ENCODE measurements at regions not wholly inside any gene's neighbourhood (a gene's known extent, or its start where the extent isn't known, plus 50 kb on each side); places are given as distances from the start of the nearest gene placed in this dataset.

- TF ChIP-seq EGR1 (IDR thresholded peaks at IDR 0.05; ENCODE audit: borderline replicate concordance in 1 of 2, low read depth in 2 of 2, low read length in 2 of 2) (no peak), POLR2AphosphoS2 (IDR thresholded peaks at IDR 0.05; ENCODE audit: low read depth, low read length) (no peak), SPI1 (IDR thresholded peaks at IDR 0.05; ENCODE audit: borderline replicate concordance, insufficient read depth, low read depth, low read length) (no peak), RAD21 (IDR thresholded peaks at IDR 0.05; ENCODE audit: insufficient read depth, low read depth, low read length) (no peak), SREBF1 (IDR thresholded peaks at IDR 0.05; ENCODE audit: low read length) (no peak)
Measured at GRCh38 chr4:27717431-27717755, 856.8 kb downstream of the STIM2 start.

Measured in GM12878 (cell line).